ENCODE measurements at regions not wholly inside any gene's neighbourhood (a gene's known extent, or its start where the extent isn't known, plus 50 kb on each side); places are given as distances from the start of the nearest gene placed in this dataset.

DNA sequence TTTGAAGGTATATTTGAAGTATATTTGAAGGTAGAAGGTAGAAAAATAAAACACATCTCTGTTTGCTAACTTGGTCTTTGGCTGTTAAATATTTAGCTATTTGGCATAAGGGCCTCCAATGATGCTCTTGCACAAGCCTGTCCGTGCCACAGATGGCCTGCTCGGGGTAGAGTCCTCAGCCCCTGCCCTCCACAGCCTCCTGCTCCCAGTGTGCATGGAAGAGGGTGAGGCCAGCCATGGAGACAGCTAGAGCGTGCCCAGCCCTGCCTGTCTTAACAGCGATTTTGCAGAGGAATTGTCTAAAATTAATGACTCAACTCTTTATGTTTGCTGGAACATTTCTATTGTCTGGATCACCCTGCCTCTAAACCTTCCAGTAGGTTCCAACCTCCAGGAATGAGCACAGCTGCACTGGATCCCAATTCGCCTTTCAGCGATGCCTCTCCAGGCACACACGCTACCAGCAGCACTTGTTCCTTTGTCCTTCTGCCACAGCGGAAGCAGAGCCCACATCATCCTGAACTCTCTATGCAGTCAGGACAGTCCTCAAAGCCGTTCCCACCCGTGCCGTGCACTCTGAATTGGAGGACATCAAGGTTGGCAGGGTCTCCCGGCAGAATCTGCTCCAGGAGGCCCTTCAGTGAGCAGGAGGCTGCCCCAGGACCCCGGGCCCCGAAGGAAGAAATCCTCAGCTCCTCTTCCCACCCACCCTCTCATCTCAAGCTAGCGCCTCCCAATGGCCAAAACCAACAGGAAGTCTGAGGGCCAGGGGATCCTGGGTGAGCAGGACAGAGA is 254.0 kb upstream of the IRX1 start:
- no peak overlapping the region for H3K9ac ChIP-seq (ENCODE audit: low read length)
- H3K9me3 ChIP-seq (ENCODE audit: control insufficient read depth, insufficient read depth, low read depth, low read length), result no peaks in the 10 kb centered on the region
- H3K4me3 ChIP-seq (ENCODE audit: low read depth, low read length), result no peak overlapping the region
- no peak overlapping the region for H3K27ac ChIP-seq (ENCODE audit: low read depth, low read length)
- H3K36me3 ChIP-seq (ENCODE audit: control insufficient read depth, insufficient read depth, low read length), result no peaks in the 10 kb centered on the region
- no peaks in the 10 kb centered on the region for H3K27me3 ChIP-seq (ENCODE audit: control insufficient read depth, insufficient read depth, low read length)
- H3K4me1 ChIP-seq (ENCODE audit: control insufficient read depth, insufficient read depth, low read length), result no peaks in the 10 kb centered on the region

DNA sequence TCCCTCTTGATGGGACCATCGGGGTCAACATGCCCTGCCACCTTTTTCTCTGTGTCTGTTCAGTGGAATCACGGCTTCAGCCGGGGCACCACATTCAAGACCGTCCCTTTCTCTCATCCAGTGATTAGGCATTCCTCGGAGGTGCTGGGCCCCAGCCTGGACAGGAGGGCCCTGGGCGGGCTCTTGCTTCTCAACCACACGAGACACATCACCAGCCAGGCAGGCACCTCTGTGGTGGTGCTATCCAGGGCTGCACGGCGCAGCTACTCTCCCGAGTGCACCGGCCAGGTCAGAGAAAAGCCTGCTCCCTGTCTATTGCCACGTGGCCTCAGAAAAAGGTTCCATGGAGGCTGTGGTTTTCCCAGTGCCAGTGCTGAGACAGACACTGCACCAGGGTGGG is 255.2 kb upstream of the IRX1 start:
- Histone ChIP-seq H3K9ac (ENCODE audit: low read length) (no peak overlapping the region), H3K27ac (ENCODE audit: low read depth, low read length) (no peak overlapping the region), H3K27me3 (ENCODE audit: control insufficient read depth, insufficient read depth, low read length) (no peaks in the 10 kb centered on the region), H3K36me3 (ENCODE audit: control insufficient read depth, insufficient read depth, low read length) (no peaks in the 10 kb centered on the region), H3K4me1 (ENCODE audit: control insufficient read depth, insufficient read depth, low read length) (no peaks in the 10 kb centered on the region), H3K4me3 (ENCODE audit: low read depth, low read length) (no peak overlapping the region), H3K9me3 (ENCODE audit: control insufficient read depth, insufficient read depth, low read depth, low read length) (no peaks in the 10 kb centered on the region)

DNA sequence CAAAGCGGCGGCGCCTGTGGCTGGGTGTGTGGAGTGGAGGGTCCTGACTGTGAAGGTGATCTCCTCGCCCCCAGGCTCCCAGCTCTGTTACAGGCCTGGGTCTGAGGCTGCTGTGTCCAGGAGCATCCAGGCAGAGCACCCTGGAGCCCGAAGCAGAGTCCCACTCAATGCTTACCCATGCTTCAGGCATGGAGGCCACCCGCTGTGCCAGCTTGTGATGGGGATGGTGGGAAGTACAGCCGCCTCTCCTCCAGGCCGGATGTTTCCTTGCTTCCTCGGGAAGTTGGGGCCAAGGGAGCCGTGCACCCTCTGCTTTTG is 255.9 kb upstream of the IRX1 start:
- Histone ChIP-seq H3K27me3 (ENCODE audit: control insufficient read depth, insufficient read depth, low read length) (no peaks in the 10 kb centered on the region), H3K9me3 (ENCODE audit: control insufficient read depth, insufficient read depth, low read depth, low read length) (no peaks in the 10 kb centered on the region), H3K27ac (ENCODE audit: low read depth, low read length) (no peak overlapping the region), H3K36me3 (ENCODE audit: control insufficient read depth, insufficient read depth, low read length) (no peaks in the 10 kb centered on the region), H3K9ac (ENCODE audit: low read length) (no peak overlapping the region), H3K4me3 (ENCODE audit: low read depth, low read length) (no peak overlapping the region), H3K4me1 (ENCODE audit: control insufficient read depth, insufficient read depth, low read length) (no peaks in the 10 kb centered on the region)

DNA sequence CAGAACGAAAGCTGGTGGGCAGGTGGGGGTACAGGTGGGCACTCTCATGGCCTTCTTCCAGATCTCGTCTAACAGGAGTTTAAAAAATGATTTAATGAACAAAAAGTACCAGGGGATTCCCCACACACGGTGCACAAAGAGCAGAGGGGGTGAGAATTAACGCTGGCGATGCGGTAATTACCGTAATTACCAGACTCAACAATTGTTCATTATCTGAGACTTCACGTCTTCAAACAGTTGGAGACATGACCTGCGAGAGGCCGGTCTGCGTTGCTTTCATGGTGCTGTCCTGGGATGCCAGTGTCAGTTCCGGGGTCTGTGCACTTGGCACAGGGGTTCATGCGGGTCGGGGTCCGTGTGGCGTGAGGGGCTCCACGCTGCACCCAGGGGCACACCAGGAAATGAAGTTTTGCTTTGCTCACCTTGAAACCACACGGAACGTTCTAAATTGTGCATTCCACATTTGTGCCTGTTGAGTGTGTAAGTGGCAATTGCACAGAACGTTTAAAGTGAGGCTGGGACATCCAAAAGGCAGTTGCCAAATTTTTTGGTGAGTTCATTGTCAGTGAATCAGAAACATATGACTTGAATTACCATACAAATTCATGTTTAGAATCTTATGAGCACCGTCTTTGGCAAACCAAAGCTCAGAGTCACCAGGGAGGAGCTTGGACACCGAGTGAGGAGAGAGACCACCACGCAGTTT is 256.4 kb upstream of the IRX1 start:
- H3K9ac ChIP-seq (ENCODE audit: low read length), result no peak overlapping the region
- no peak overlapping the region for H3K4me3 ChIP-seq (ENCODE audit: low read depth, low read length)
- H3K9me3 ChIP-seq (ENCODE audit: control insufficient read depth, insufficient read depth, low read depth, low read length), result no peaks in the 10 kb centered on the region
- no peak overlapping the region for H3K27ac ChIP-seq (ENCODE audit: low read depth, low read length)
- H3K4me1 ChIP-seq (ENCODE audit: control insufficient read depth, insufficient read depth, low read length), result no peaks in the 10 kb centered on the region
- no peaks in the 10 kb centered on the region for H3K27me3 ChIP-seq (ENCODE audit: control insufficient read depth, insufficient read depth, low read length)
- H3K36me3 ChIP-seq (ENCODE audit: control insufficient read depth, insufficient read depth, low read length), result no peaks in the 10 kb centered on the region

DNA sequence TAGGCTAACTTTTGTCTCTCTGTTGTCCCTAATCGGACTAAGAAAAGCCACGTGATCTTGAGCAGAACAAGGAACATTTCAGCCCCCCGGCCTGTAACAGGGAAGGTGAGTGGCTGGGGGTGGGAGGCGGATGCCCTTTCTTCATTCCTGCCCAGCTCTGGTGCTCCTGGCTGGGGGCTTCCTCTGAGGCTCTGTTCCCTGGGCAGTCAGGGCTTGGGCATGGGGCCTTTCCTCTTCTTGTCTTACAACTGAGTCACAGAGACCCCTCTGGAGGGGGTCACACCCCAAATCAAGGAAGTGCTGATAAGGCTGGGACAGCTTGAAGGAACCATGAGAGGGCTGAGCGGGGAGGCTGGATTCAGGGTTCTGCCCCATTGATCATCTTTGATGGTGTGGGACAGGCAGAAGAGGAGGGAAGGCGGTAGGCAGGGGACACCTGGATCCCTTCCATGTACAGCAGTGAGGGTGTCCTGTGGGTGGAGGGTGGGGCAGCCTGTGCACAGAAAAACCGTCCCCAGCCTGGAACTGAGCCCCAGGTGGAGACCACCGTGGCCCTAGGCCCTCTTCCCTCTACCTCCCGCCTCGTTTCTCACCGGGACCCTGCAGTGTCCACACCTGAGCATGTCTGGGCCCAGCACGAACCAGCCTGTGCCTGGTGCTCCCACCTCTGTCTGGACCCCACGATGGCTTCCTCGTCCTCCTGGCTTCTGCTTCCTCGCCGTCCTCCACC is 257.7 kb upstream of the IRX1 start:
- no peak overlapping the region for H3K9ac ChIP-seq (ENCODE audit: low read length)
- H3K4me3 ChIP-seq (ENCODE audit: low read depth, low read length), result no peak overlapping the region
- no peaks in the 10 kb centered on the region for H3K4me1 ChIP-seq (ENCODE audit: control insufficient read depth, insufficient read depth, low read length)
- H3K9me3 ChIP-seq (ENCODE audit: control insufficient read depth, insufficient read depth, low read depth, low read length), result no peaks in the 10 kb centered on the region
- H3K27me3 ChIP-seq (ENCODE audit: control insufficient read depth, insufficient read depth, low read length), result no peaks in the 10 kb centered on the region
- no peak overlapping the region for H3K27ac ChIP-seq (ENCODE audit: low read depth, low read length)
- no peaks in the 10 kb centered on the region for H3K36me3 ChIP-seq (ENCODE audit: control insufficient read depth, insufficient read depth, low read length)

DNA sequence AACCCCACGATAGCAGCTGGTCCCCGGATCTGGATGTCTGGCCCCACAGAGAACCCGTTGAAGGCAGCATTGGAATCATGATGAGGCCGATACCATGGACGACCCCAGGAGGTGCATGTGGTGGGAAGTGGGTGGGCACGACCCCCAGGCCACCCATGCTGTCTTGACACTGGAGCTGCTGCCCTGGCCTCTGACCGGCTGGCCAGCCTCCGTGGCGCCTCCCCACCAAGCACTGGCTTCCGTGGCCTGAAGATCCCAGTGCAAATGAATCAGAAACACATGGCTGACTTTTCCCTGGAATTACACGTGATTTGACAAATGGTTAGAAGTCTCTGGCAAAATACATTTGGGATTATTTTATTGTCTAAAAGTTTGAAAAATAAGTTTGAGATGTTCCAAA is 259.0 kb upstream of the IRX1 start:
- Histone ChIP-seq H3K27me3 (ENCODE audit: control insufficient read depth, insufficient read depth, low read length) (no peaks in the 10 kb centered on the region), H3K9ac (ENCODE audit: low read length) (no peak overlapping the region), H3K36me3 (ENCODE audit: control insufficient read depth, insufficient read depth, low read length) (no peaks in the 10 kb centered on the region), H3K27ac (ENCODE audit: low read depth, low read length) (no peak overlapping the region), H3K4me3 (ENCODE audit: low read depth, low read length) (no peak overlapping the region), H3K4me1 (ENCODE audit: control insufficient read depth, insufficient read depth, low read length) (no peaks in the 10 kb centered on the region), H3K9me3 (ENCODE audit: control insufficient read depth, insufficient read depth, low read depth, low read length) (no peaks in the 10 kb centered on the region)

DNA sequence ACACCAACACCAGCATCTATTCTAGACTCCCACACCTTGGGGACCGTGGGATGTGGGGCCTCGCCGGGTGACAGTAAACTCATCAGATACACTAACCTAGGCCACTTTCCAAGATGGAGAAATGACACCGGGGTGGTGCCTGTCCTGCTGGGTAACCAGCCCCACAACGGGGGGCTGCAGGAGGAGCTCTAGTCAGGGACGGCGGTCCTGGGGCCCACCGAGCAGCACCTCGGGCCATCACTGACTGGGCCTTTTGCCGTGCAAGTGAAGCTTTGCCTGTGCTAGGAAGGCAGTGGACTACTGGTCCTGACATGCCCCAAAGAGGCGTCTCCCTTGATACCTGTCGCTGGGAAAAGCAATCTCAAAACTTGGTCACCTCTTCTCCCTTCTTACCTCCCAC is 260.3 kb upstream of the IRX1 start:
- no peaks in the 10 kb centered on the region for H3K27me3 ChIP-seq (ENCODE audit: control insufficient read depth, insufficient read depth, low read length)
- H3K36me3 ChIP-seq (ENCODE audit: control insufficient read depth, insufficient read depth, low read length), result no peaks in the 10 kb centered on the region
- no peaks in the 10 kb centered on the region for H3K4me1 ChIP-seq (ENCODE audit: control insufficient read depth, insufficient read depth, low read length)

DNA sequence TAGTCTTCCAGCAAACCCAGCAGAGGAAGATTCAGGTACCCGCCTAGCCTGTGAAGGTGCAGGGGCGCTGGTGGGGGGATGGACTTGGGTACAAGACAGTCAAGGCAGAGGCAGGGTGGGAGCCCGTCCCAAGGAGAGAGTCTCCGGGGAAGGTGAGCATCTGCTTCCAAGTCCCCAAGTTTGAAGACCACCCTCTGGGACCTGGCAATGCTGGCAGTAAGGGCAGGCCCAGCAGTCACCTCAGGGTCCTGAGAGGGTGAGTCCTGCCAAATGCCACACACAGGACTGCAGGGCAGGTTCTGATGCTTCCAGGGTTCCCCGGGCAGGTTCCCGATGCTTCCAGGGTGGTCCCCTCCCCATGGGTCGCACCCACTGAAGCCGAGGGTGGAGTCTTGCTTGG is 261.8 kb upstream of the IRX1 start:
- no peaks in the 10 kb centered on the region for H3K9me3 ChIP-seq (ENCODE audit: control insufficient read depth, insufficient read depth, low read depth, low read length)
- H3K27ac ChIP-seq (ENCODE audit: low read depth, low read length), result no peak overlapping the region
- no peaks in the 10 kb centered on the region for H3K36me3 ChIP-seq (ENCODE audit: control insufficient read depth, insufficient read depth, low read length)
- no peak overlapping the region for H3K4me3 ChIP-seq (ENCODE audit: low read depth, low read length)
- H3K4me1 ChIP-seq (ENCODE audit: control insufficient read depth, insufficient read depth, low read length), result no peaks in the 10 kb centered on the region
- H3K27me3 ChIP-seq (ENCODE audit: control insufficient read depth, insufficient read depth, low read length), result no peaks in the 10 kb centered on the region
- no peak overlapping the region for H3K9ac ChIP-seq (ENCODE audit: low read length)

More for the DNA sequence above, 260.3 kb upstream of the IRX1 start:
- H3K9ac ChIP-seq (ENCODE audit: low read length), result no peak overlapping the region
- H3K9me3 ChIP-seq (ENCODE audit: control insufficient read depth, insufficient read depth, low read depth, low read length), result no peaks in the 10 kb centered on the region
- no peak overlapping the region for H3K4me3 ChIP-seq (ENCODE audit: low read depth, low read length)
- H3K27ac ChIP-seq (ENCODE audit: low read depth, low read length), result no peak overlapping the region

DNA sequence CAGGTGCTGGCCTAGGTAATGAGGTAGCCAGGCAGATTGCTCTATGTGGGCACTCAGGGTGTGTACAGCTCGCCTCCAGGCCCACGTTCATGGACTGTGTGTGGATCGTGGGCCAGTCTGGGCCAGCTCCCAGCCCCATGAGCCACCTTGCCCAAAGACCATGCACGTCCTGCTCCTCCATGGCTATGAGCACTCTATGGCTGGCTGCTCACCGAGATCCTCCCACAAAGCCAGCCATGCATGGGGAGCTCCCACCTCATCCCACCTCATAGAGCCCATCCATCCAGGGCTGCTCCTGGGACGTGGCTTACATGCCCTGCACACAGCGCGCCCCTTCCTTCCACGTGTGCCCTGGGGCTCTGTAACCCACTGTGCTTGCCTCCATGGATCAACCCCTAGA is 262.5 kb upstream of the IRX1 start:
- no peak overlapping the region for H3K27ac ChIP-seq (ENCODE audit: low read depth, low read length)
- H3K27me3 ChIP-seq (ENCODE audit: control insufficient read depth, insufficient read depth, low read length), result no peaks in the 10 kb centered on the region
- no peaks in the 10 kb centered on the region for H3K4me1 ChIP-seq (ENCODE audit: control insufficient read depth, insufficient read depth, low read length)
- H3K9ac ChIP-seq (ENCODE audit: low read length), result no peak overlapping the region
- no peaks in the 10 kb centered on the region for H3K36me3 ChIP-seq (ENCODE audit: control insufficient read depth, insufficient read depth, low read length)
- peaks cover 4% of the 10 kb centered on the region for H3K9me3 ChIP-seq (ENCODE audit: control insufficient read depth, insufficient read depth, low read depth, low read length)
- H3K4me3 ChIP-seq (ENCODE audit: low read depth, low read length), result no peak overlapping the region

DNA sequence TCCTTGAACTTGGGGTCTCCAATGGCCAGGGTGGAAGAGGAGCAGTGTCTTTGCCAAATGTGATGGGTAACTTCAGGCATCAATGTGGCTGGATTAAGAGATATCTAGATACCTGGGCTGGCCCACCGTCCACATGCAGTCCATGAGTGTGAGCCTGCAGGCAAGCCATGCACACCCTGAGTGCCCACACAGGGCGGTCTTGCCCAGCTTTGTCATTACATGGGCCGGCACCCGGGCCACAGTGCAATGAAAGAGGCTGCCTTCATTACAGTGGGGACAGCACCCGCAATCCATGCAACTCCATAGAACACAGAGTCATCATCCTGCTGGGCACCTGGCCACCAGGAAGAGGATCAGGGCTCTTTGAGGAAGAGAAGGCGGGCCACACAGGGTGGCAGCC is 263.8 kb upstream of the IRX1 start:
- Histone ChIP-seq H3K9ac (ENCODE audit: low read length) (no peak overlapping the region), H3K4me3 (ENCODE audit: low read depth, low read length) (no peak overlapping the region), H3K27me3 (ENCODE audit: control insufficient read depth, insufficient read depth, low read length) (no peaks in the 10 kb centered on the region), H3K9me3 (ENCODE audit: control insufficient read depth, insufficient read depth, low read depth, low read length) (peaks cover 4% of the 10 kb centered on the region), H3K4me1 (ENCODE audit: control insufficient read depth, insufficient read depth, low read length) (0 out of 2 replicates have a peak, but pooled peaks cover under 1% of the 10 kb centered on the region), H3K36me3 (ENCODE audit: control insufficient read depth, insufficient read depth, low read length) (no peaks in the 10 kb centered on the region), H3K27ac (ENCODE audit: low read depth, low read length) (no peak overlapping the region)

DNA sequence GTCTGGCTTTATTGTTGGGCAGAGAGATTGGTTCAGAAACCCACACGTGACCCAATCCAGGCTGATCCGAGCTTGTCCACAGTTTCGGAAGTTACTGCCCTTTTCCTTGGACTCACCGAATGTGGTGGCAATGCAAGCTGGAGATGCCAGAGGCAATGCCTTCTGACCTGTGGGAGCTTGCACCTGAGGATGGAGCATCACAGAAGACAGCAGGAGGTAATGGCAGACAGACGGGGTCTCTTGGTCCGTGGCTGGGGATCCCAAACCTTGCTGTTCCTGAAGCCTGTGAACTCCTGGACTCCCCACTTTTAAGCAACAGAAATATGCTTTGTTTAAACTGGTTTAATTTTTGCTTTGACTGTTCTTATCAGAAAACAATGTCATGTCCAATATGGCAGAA is 265.2 kb upstream of the IRX1 start:
- Histone ChIP-seq H3K9ac (ENCODE audit: low read length) (no peak overlapping the region), H3K4me3 (ENCODE audit: low read depth, low read length) (no peak overlapping the region), H3K36me3 (ENCODE audit: control insufficient read depth, insufficient read depth, low read length) (no peaks in the 10 kb centered on the region), H3K4me1 (ENCODE audit: control insufficient read depth, insufficient read depth, low read length) (0 out of 2 replicates have a peak, but pooled peaks cover 4% of the 10 kb centered on the region), H3K27me3 (ENCODE audit: control insufficient read depth, insufficient read depth, low read length) (no peaks in the 10 kb centered on the region), H3K9me3 (ENCODE audit: control insufficient read depth, insufficient read depth, low read depth, low read length) (peaks cover 4% of the 10 kb centered on the region), H3K27ac (ENCODE audit: low read depth, low read length) (no peak overlapping the region)
